ENCODE measurements at regions not wholly inside any gene's neighbourhood (a gene's known extent, or its start where the extent isn't known, plus 50 kb on each side); places are given as distances from the start of the nearest gene placed in this dataset.

- no peak overlapping the region for H3K4me3 ChIP-seq (ENCODE audit: control insufficient read depth, low read depth, low read length)
- TF ChIP-seq CTCF (conservative IDR thresholded peaks at IDR 0.05; ENCODE audit: control insufficient read depth, insufficient read depth, low read depth, low read length), result peak; percentile 65
- DNase-seq (ENCODE audit: low read depth), result peak; percentile 67
Measured at GRCh38 chr5:8756498-8757084, 789.3 kb downstream of the SEMA5A start.

- TF ChIP-seq CTCF (conservative IDR thresholded peaks at IDR 0.05; ENCODE audit: control insufficient read depth, insufficient read depth, low read depth, low read length), result no peak
- H3K4me3 ChIP-seq (ENCODE audit: control insufficient read depth, low read depth, low read length), result no peak overlapping the region
- DNase-seq (ENCODE audit: low read depth), result no peak
Measured at GRCh38 chr5:8765886-8766285, 780.0 kb downstream of the SEMA5A start.

GRCh38 chr5:8766448-8766847, 779.4 kb downstream of the SEMA5A start:
- DNase-seq (ENCODE audit: low read depth), result no peak
- no peak overlapping the region for H3K4me3 ChIP-seq (ENCODE audit: control insufficient read depth, low read depth, low read length)
- no peak for TF ChIP-seq CTCF (conservative IDR thresholded peaks at IDR 0.05; ENCODE audit: control insufficient read depth, insufficient read depth, low read depth, low read length)

GRCh38 chr5:8767111-8767510, 778.8 kb downstream of the SEMA5A start:
- H3K4me3 ChIP-seq (ENCODE audit: control insufficient read depth, low read depth, low read length), result no peak overlapping the region
- no peak for DNase-seq (ENCODE audit: low read depth)
- no peak for TF ChIP-seq CTCF (conservative IDR thresholded peaks at IDR 0.05; ENCODE audit: control insufficient read depth, insufficient read depth, low read depth, low read length)

- no peak for DNase-seq (ENCODE audit: low read depth)
- no peak for TF ChIP-seq CTCF (conservative IDR thresholded peaks at IDR 0.05; ENCODE audit: control insufficient read depth, insufficient read depth, low read depth, low read length)
- no peak overlapping the region for H3K4me3 ChIP-seq (ENCODE audit: control insufficient read depth, low read depth, low read length)
Measured at GRCh38 chr5:8767746-8768145, 778.1 kb downstream of the SEMA5A start.

- no peak overlapping the region for H3K4me3 ChIP-seq (ENCODE audit: control insufficient read depth, low read depth, low read length)
- DNase-seq (ENCODE audit: low read depth), result no peak
- TF ChIP-seq CTCF (conservative IDR thresholded peaks at IDR 0.05; ENCODE audit: control insufficient read depth, insufficient read depth, low read depth, low read length), result no peak
Measured at GRCh38 chr5:8769631-8770030, 776.2 kb downstream of the SEMA5A start.

GRCh38 chr5:8770431-8770830, 775.4 kb downstream of the SEMA5A start:
- H3K4me3 ChIP-seq (ENCODE audit: control insufficient read depth, low read depth, low read length), result no peak overlapping the region
- DNase-seq (ENCODE audit: low read depth), result no peak
- no peak for TF ChIP-seq CTCF (conservative IDR thresholded peaks at IDR 0.05; ENCODE audit: control insufficient read depth, insufficient read depth, low read depth, low read length)

All from fibroblast of mammary gland (primary cell).